ENCODE measurements at regions not wholly inside any gene's neighbourhood (a gene's known extent, or its start where the extent isn't known, plus 50 kb on each side); places are given as distances from the start of the nearest gene placed in this dataset.
"Not testable (repeated sequence)": the region's sequence is repeated elsewhere in the genome, so short reads cannot be mapped to it uniquely, and the experiment has no call there.

GRCh38 chr14:77985211-77985615 is 185.0 kb upstream of the NRXN3 start:
- DNase-seq (ENCODE audit: low read depth in 2 of 3, low spot score in 2 of 3) = no peak

GRCh38 chr14:77986773-77987172 is 183.4 kb upstream of the NRXN3 start:
- DNase-seq (ENCODE audit: low read depth in 2 of 3, low spot score in 2 of 3) = no peak

- no peak for DNase-seq (ENCODE audit: low read depth in 2 of 3, low spot score in 2 of 3)
Measured at GRCh38 chr14:77988096-77988870, 181.9 kb upstream of the NRXN3 start.

GRCh38 chr14:77988970-77989369 is 181.2 kb upstream of the NRXN3 start:
- DNase-seq (ENCODE audit: low read depth in 2 of 3, low spot score in 2 of 3) = no peak

GRCh38 chr14:77989441-77989991 is 180.7 kb upstream of the NRXN3 start:
- no peak for DNase-seq (ENCODE audit: low read depth in 2 of 3, low spot score in 2 of 3)

GRCh38 chr14:77990337-77990736 is 179.8 kb upstream of the NRXN3 start:
- no peak for DNase-seq (ENCODE audit: low read depth in 2 of 3, low spot score in 2 of 3)

GRCh38 chr14:77991128-77991772 is 178.9 kb upstream of the NRXN3 start:
- no peak for DNase-seq (ENCODE audit: low read depth in 2 of 3, low spot score in 2 of 3)

- DNase-seq (ENCODE audit: low read depth in 2 of 3, low spot score in 2 of 3) = no peak
Measured at GRCh38 chr14:78005325-78005724, 164.8 kb upstream of the NRXN3 start.

- no peak for DNase-seq (ENCODE audit: low read depth in 2 of 3, low spot score in 2 of 3)
Measured at GRCh38 chr14:78007160-78007559, 163.0 kb upstream of the NRXN3 start.

- no peak for DNase-seq (ENCODE audit: low read depth in 2 of 3, low spot score in 2 of 3)
Measured at GRCh38 chr14:78010688-78011087, 159.5 kb upstream of the NRXN3 start.

- DNase-seq (ENCODE audit: low read depth in 2 of 3, low spot score in 2 of 3) = not testable (repeated sequence)
Measured at GRCh38 chr14:78013911-78014310, 156.3 kb upstream of the NRXN3 start.

GRCh38 chr14:78016532-78016931 is 153.6 kb upstream of the NRXN3 start:
- no peak for DNase-seq (ENCODE audit: low read depth in 2 of 3, low spot score in 2 of 3)

GRCh38 chr14:78018283-78018682 is 151.9 kb upstream of the NRXN3 start:
- no peak for DNase-seq (ENCODE audit: low read depth in 2 of 3, low spot score in 2 of 3)

- peak; percentile 12 to 55 (median 38) for DNase-seq (ENCODE audit: low read depth in 2 of 3, low spot score in 2 of 3)
Measured at GRCh38 chr14:78022059-78022458, 148.1 kb upstream of the NRXN3 start.

- DNase-seq (ENCODE audit: low read depth in 2 of 3, low spot score in 2 of 3) = no peak
Measured at GRCh38 chr14:78023112-78023511, 147.1 kb upstream of the NRXN3 start.

- no peak for DNase-seq (ENCODE audit: low read depth in 2 of 3, low spot score in 2 of 3)
Measured at GRCh38 chr14:78028471-78028870, 141.7 kb upstream of the NRXN3 start.

GRCh38 chr14:78029601-78030372 is 140.4 kb upstream of the NRXN3 start:
- DNase-seq (ENCODE audit: low read depth in 2 of 3, low spot score in 2 of 3) = no peak

- DNase-seq (ENCODE audit: low read depth in 2 of 3, low spot score in 2 of 3) = no peak
Measured at GRCh38 chr14:78043349-78043748, 126.8 kb upstream of the NRXN3 start.

GRCh38 chr14:78048120-78048519 is 122.1 kb upstream of the NRXN3 start:
- DNase-seq (ENCODE audit: low read depth in 2 of 3, low spot score in 2 of 3) = no peak

GRCh38 chr14:78056890-78057289 is 113.3 kb upstream of the NRXN3 start:
- not testable (repeated sequence) for DNase-seq (ENCODE audit: low read depth in 2 of 3, low spot score in 2 of 3)

GRCh38 chr14:78070344-78070743 is 99.8 kb upstream of the NRXN3 start:
- no peak for DNase-seq (ENCODE audit: low read depth in 2 of 3, low spot score in 2 of 3)

All from activated CD8-positive, alpha-beta memory T cell treated with anti-CD3 and anti-CD28 coated beads for 48 hours (primary cell).